ENCODE measurements at regions not wholly inside any gene's neighbourhood (a gene's known extent, or its start where the extent isn't known, plus 50 kb on each side); places are given as distances from the start of the nearest gene placed in this dataset. TPM values are rescaled to one million over a fixed set of nuclear protein-coding genes. Genes with fewer than 3 reads are reported as not detected.
"Not testable (repeated sequence)": the region's sequence is repeated elsewhere in the genome, so short reads cannot be mapped to it uniquely, and the experiment has no call there.

- TF ChIP-seq FOXA2 (IDR thresholded peaks at IDR 0.05) = no peak
- TF ChIP-seq HNF4A (conservative IDR thresholded peaks at IDR 0.05) = no peak
- no peak for TF ChIP-seq JUND (IDR thresholded peaks at IDR 0.05)
- TF ChIP-seq NR2F2 (IDR thresholded peaks at IDR 0.05) = no peak
- TF ChIP-seq YY1 (IDR thresholded peaks at IDR 0.05) = no peak
- TF ChIP-seq RXRA (IDR thresholded peaks at IDR 0.05) = no peak
- TF ChIP-seq TAF1 (conservative IDR thresholded peaks at IDR 0.05) = no peak
Observed at GRCh38 chr9:111094958-111095357, 56.7 kb upstream of the LPAR1 start (continued).

GRCh38 chr9:111094433-111094924 is 56.2 kb upstream of the LPAR1 start:
- no peak for DNase-seq (ENCODE audit: low spot score)
- H3K27ac ChIP-seq (ENCODE audit: low read depth in 1 of 2, low read length in 2 of 2) = no peak overlapping the region
- WGBS = 43% methylated on average over 2 of the region's 2 CpGs
- no peak overlapping the region for H3K4me3 ChIP-seq (ENCODE audit: low read depth in 1 of 3, low read length in 3 of 3)
- H3K36me3 ChIP-seq (ENCODE audit: control insufficient read depth in 4 of 4, insufficient read depth in 3 of 4, low read depth in 1 of 4, low read length in 3 of 4) = no peaks in the 10 kb centered on the region
- no peaks in the 10 kb centered on the region for H3K27me3 ChIP-seq (ENCODE audit: control insufficient read depth in 4 of 4, insufficient read depth in 4 of 4, low read length in 3 of 4)
- no peak overlapping the region for H3K9ac ChIP-seq (ENCODE audit: low read depth in 1 of 2, low read length in 2 of 2)
- H3K4me1 ChIP-seq (ENCODE audit: control insufficient read depth in 4 of 4, insufficient read depth in 4 of 4, low read length in 3 of 4) = no peaks in the 10 kb centered on the region
- H3K9me3 ChIP-seq (ENCODE audit: control insufficient read depth in 4 of 4, low read length in 3 of 4) = no peaks in the 10 kb centered on the region
- no peak for TF ChIP-seq RAD21 (IDR thresholded peaks at IDR 0.05)
- TF ChIP-seq, protein P1, sequence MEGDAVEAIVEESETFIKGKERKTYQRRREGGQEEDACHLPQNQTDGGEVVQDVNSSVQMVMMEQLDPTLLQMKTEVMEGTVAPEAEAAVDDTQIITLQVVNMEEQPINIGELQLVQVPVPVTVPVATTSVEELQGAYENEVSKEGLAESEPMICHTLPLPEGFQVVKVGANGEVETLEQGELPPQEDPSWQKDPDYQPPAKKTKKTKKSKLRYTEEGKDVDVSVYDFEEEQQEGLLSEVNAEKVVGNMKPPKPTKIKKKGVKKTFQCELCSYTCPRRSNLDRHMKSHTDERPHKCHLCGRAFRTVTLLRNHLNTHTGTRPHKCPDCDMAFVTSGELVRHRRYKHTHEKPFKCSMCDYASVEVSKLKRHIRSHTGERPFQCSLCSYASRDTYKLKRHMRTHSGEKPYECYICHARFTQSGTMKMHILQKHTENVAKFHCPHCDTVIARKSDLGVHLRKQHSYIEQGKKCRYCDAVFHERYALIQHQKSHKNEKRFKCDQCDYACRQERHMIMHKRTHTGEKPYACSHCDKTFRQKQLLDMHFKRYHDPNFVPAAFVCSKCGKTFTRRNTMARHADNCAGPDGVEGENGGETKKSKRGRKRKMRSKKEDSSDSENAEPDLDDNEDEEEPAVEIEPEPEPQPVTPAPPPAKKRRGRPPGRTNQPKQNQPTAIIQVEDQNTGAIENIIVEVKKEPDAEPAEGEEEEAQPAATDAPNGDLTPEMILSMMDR (IDR thresholded peaks at IDR 0.05; ENCODE audit: low read depth, low read length, missing input control) = no peak

DNA sequence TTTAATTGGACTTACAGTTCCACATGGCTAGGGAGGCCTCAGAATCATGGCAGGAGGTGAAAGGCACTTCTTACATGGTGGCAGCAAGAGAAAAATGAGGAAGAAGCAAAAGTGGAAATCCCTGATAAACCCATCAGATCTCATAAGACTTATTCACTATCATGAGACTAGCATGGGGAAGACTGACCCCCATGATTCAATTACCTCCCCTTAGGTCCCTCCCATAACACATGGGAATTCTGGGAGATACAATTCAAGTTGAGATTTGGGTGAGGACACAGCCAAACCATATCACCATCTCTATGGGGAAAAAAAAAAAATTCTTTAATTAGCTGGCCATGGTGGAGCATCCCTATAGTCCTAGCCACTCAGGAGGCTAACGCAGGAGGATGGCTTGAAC is 53.9 kb upstream of the LPAR1 start:
- H3K36me3 ChIP-seq (ENCODE audit: control insufficient read depth in 4 of 4, insufficient read depth in 3 of 4, low read depth in 1 of 4, low read length in 3 of 4); H3K9ac ChIP-seq (ENCODE audit: low read depth in 1 of 2, low read length in 2 of 2); H3K27me3 ChIP-seq (ENCODE audit: control insufficient read depth in 4 of 4, insufficient read depth in 4 of 4, low read length in 3 of 4); H3K4me1 ChIP-seq (ENCODE audit: control insufficient read depth in 4 of 4, insufficient read depth in 4 of 4, low read length in 3 of 4); H3K9me3 ChIP-seq (ENCODE audit: control insufficient read depth in 4 of 4, low read length in 3 of 4); DNase-seq (ENCODE audit: low spot score); H3K4me3 ChIP-seq (ENCODE audit: low read depth in 1 of 3, low read length in 3 of 3); H3K27ac ChIP-seq (ENCODE audit: low read depth in 1 of 2, low read length in 2 of 2): not testable (repeated sequence)
- WGBS = 91% methylated on average over 1 of the region's 1 CpG

Small RNA genes lying in the stretch of these regions (small RNA-seq; reads per million reads assigned to genes)
- not detected for gene MIR7702
- gene RNY4P18 = 0.24 reads per million, percentile 14 among the genes with 10 or more reads in this experiment

Data from liver (tissue), 9 donors.